Chondrocyte (in vitro differentiated cells): ENCODE measurements at regions not wholly inside any gene's neighbourhood (a gene's known extent, or its start where the extent isn't known, plus 50 kb on each side); places are given as distances from the start of the nearest gene placed in this dataset.

ENCODE experiments used
- DNase-seq: peaks from one replicate; pipeline ENCODE4 v3.0.0; 2021; ENCODE audit warnings: mixed read lengths, low spot score
- H3K27ac Mint-ChIP-seq: one replicate; pipeline ENCODE4 v1.8.0; 2021; ENCODE audit warnings: mild to moderate bottlenecking, moderate library complexity, mixed read lengths; ENCODE audit not compliant: unreplicated experiment
- H3K27me3 Mint-ChIP-seq: 2 replicates; pipeline ENCODE4 v1.8.0; 2021; ENCODE audit warnings: low read depth, mixed read lengths
- H3K36me3 Mint-ChIP-seq: 2 replicates; pipeline ENCODE4 v1.8.0; 2021; ENCODE audit warnings: low read depth, mixed read lengths
- H3K4me1 Mint-ChIP-seq: 2 replicates; pipeline ENCODE4 v1.8.0; 2021; ENCODE audit warnings: low read depth, mild to moderate bottlenecking, mixed read lengths
- H3K4me3 Mint-ChIP-seq: one replicate; pipeline ENCODE4 v1.8.0; 2021; ENCODE audit warnings: mild to moderate bottlenecking, moderate library complexity, mixed read lengths; ENCODE audit not compliant: unreplicated experiment
- H3K9me3 Mint-ChIP-seq: 2 replicates; pipeline ENCODE4 v1.8.0; 2021; ENCODE audit warnings: low read depth, mixed read lengths
- TF ChIP-seq, protein P1 (sequence below): fragments of 200-600 bp; sonication (generic); IDR thresholded peaks from 2 replicates; pipeline ENCODE4 v1.5.0; 2021; ENCODE audit warnings: antibody characterized with exemption, mild to moderate bottlenecking, moderate library complexity

DNA sequence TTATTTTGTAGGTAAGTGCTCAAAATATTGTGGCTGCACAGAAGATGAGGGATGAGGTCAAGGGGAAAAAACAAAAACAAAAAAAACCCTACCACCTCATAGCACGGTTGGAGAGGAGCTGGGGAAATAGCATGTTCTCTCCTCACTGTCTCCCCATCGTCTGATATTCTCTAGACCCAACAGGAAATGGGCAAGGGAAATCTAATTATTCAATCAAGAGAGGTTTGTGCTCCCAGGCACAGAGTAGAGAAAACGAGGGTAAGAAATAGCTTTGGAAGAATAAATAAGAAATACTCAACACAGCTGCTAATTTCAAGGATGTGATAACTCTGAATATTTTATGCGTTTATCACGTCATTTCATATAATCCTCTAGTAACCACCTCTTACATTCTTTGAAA, 619.2 kb upstream of the GNPDA2 start:
- TF ChIP-seq, protein P1, sequence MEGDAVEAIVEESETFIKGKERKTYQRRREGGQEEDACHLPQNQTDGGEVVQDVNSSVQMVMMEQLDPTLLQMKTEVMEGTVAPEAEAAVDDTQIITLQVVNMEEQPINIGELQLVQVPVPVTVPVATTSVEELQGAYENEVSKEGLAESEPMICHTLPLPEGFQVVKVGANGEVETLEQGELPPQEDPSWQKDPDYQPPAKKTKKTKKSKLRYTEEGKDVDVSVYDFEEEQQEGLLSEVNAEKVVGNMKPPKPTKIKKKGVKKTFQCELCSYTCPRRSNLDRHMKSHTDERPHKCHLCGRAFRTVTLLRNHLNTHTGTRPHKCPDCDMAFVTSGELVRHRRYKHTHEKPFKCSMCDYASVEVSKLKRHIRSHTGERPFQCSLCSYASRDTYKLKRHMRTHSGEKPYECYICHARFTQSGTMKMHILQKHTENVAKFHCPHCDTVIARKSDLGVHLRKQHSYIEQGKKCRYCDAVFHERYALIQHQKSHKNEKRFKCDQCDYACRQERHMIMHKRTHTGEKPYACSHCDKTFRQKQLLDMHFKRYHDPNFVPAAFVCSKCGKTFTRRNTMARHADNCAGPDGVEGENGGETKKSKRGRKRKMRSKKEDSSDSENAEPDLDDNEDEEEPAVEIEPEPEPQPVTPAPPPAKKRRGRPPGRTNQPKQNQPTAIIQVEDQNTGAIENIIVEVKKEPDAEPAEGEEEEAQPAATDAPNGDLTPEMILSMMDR, result no peak
- H3K9me3 Mint-ChIP-seq, result no peaks in the 10 kb centered on the region
- H3K4me3 Mint-ChIP-seq, result no peak overlapping the region
- H3K27ac Mint-ChIP-seq, result no peak overlapping the region
- H3K4me1 Mint-ChIP-seq, result peaks cover 3% of the 10 kb centered on the region
- no peak for DNase-seq
- no peaks in the 10 kb centered on the region for H3K27me3 Mint-ChIP-seq
- H3K36me3 Mint-ChIP-seq, result no peaks in the 10 kb centered on the region

DNA sequence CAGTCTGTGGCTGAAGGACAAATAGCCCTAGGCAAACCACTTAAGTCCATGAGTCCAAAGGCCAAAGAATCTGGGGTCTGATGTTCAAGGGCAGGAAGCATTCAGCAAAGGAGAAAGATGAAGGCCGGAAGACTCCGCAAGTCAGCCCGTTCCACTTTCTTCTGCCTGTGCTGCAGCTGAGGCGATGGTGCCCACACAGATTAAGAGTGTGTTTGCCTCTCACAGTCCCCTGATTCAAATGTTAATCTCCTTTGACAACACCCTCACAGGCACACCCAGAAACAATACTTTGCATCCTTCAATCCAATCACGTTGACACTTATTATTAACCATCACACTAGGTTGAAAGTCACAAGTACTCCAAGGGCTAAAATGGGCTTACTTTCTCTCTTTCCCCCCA, 605.4 kb upstream of the GNPDA2 start:
- no peaks in the 10 kb centered on the region for H3K27me3 Mint-ChIP-seq
- DNase-seq, result no peak
- no peaks in the 10 kb centered on the region for H3K9me3 Mint-ChIP-seq
- H3K27ac Mint-ChIP-seq, result no peak overlapping the region
- H3K4me3 Mint-ChIP-seq, result no peak overlapping the region
- H3K36me3 Mint-ChIP-seq, result no peaks in the 10 kb centered on the region
- TF ChIP-seq, protein P1, result no peak
- no peaks in the 10 kb centered on the region for H3K4me1 Mint-ChIP-seq

DNA sequence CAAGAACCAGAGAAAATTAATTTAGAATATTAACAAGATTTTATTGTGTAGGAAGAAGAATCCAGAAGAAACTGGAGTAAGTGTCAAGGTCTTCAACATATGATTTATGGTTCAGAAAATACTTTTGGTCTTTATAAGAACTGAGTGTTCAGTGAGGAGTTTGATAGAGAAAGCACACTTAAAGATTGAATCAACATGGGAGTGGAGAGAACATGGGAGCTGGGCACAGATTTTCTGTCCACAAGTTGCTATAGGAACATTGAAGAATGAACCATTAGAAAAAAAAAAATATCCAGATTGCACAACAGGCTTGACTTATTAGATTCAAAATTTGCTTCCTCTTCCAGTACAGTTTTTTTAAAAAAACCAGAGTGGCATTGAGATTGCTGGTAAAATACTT, 601.2 kb upstream of the GNPDA2 start:
- Mint-ChIP-seq H3K36me3 (no peaks in the 10 kb centered on the region), H3K4me1 (no peaks in the 10 kb centered on the region), H3K27ac (no peak overlapping the region), H3K4me3 (no peak overlapping the region), H3K9me3 (no peaks in the 10 kb centered on the region), H3K27me3 (no peaks in the 10 kb centered on the region)
- TF ChIP-seq, protein P1, result no peak
- no peak for DNase-seq

DNA sequence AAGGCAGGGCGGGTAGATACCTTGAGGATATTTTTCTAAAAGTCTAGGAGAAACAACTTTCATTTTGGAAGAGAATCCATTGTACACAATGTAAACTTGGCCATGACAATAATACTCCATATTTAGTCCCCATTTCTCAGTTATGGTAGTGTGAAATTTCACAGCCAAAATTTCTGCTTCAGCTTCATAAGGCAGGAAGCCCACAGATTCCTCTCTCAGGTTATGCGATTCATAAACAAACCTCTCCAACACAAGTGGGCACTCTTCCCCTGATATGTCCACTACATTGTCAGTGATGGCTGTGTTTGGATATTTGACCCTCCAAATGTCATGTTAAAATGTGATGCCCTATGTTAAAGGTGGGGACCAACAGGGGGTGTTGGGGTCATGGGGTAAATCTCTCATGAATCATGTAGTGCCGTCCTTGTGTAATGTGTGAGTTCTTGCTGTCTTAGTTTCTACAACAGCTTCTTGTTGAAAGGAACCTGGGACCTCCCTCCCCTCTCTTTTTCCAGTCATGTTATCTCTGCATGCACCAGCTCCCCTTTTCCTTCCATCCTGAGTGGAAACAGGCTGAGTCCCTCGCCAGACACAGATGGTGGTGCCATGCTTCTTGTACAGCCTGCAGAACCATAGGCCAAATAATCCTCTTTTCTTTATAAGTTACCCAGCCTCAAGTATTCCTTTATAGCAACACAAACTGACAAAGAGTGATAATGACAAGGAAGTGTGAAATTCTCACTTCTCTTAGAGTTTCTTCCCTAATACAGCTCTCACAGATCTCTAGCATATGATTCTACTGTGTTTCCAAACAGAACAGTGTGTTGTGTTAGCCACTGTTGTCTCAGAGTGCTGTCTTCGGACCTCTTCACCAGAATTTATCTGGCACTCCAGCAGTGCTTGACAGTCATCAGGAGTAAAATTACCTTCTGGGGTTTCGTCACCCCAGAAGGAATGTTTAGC, 598.4 kb upstream of the GNPDA2 start:
- H3K4me3 Mint-ChIP-seq, result no peak overlapping the region
- TF ChIP-seq, protein P1, result no peak
- no peaks in the 10 kb centered on the region for H3K9me3 Mint-ChIP-seq
- DNase-seq, result no peak
- no peaks in the 10 kb centered on the region for H3K27me3 Mint-ChIP-seq
- H3K27ac Mint-ChIP-seq, result no peak overlapping the region
- H3K4me1 Mint-ChIP-seq, result no peaks in the 10 kb centered on the region
- no peaks in the 10 kb centered on the region for H3K36me3 Mint-ChIP-seq

DNA sequence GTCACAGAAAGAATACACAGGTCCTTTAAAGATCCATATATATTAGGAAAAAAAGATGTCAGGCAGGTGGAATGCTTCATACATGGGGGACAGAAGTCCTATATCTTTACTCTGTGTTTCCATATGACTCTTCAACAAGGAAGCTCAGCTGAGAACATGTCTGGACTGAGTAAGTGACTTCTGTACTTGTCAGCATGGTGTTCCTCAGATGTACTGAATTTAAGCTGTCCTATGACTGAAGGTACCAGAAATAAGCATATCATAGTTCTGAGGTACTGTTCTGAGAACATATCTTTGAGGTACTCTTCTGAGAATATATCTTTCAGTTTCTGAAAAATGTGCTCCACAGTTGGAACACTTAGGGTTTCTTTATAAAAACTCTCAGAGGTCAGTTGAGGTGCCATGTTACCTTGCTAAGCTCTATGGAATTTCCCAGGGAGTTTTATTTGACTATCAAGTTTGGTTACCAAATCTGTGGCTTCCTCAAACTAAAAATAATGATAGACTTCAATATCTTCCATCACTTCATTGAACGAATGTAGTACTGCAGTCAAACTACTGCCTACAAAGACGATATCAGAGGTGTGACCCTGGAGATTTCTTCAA, 597.2 kb upstream of the GNPDA2 start:
- no peak for DNase-seq
- no peaks in the 10 kb centered on the region for H3K4me1 Mint-ChIP-seq
- TF ChIP-seq, protein P1, result no peak
- H3K36me3 Mint-ChIP-seq, result no peaks in the 10 kb centered on the region
- H3K9me3 Mint-ChIP-seq, result no peaks in the 10 kb centered on the region
- H3K27me3 Mint-ChIP-seq, result no peaks in the 10 kb centered on the region
- H3K27ac Mint-ChIP-seq, result no peak overlapping the region
- no peak overlapping the region for H3K4me3 Mint-ChIP-seq
